Glutamatergic neuron (in vitro differentiated cells): ENCODE measurements at regions not wholly inside any gene's neighbourhood (a gene's known extent, or its start where the extent isn't known, plus 50 kb on each side); places are given as distances from the start of the nearest gene placed in this dataset.
"Not testable (repeated sequence)": the region's sequence is repeated elsewhere in the genome, so short reads cannot be mapped to it uniquely, and the experiment has no call there.

Experiments used
- DNase-seq: peaks from one replicate; pipeline ENCODE4 v3.0.0; 2022
- H3K27ac Mint-ChIP-seq: one replicate; pipeline ENCODE4 v1.8.0; 2020; ENCODE audit warnings: mild to moderate bottlenecking, mixed read lengths, inconsistent platforms; ENCODE audit not compliant: unreplicated experiment
- H3K27me3 Mint-ChIP-seq: one replicate; pipeline ENCODE4 v1.8.0; 2020; ENCODE audit warnings: mild to moderate bottlenecking, moderate library complexity, mixed read lengths, inconsistent platforms; ENCODE audit not compliant: unreplicated experiment
- H3K36me3 Mint-ChIP-seq: one replicate; pipeline ENCODE4 v1.8.0; 2020; ENCODE audit warnings: mild to moderate bottlenecking, mixed read lengths, inconsistent platforms; ENCODE audit not compliant: unreplicated experiment
- H3K4me1 Mint-ChIP-seq: one replicate; pipeline ENCODE4 v1.8.0; 2020; ENCODE audit warnings: mild to moderate bottlenecking, low read depth, mixed read lengths, inconsistent platforms; ENCODE audit not compliant: unreplicated experiment
- H3K4me3 Mint-ChIP-seq: one replicate; pipeline ENCODE4 v1.8.0; 2020; ENCODE audit warnings: mild to moderate bottlenecking, mixed read lengths, inconsistent platforms; ENCODE audit not compliant: unreplicated experiment
- H3K9me3 Mint-ChIP-seq: one replicate; pipeline ENCODE4 v1.8.0; 2020; ENCODE audit warnings: mild to moderate bottlenecking, moderate library complexity, mixed read lengths, inconsistent platforms; ENCODE audit not compliant: unreplicated experiment
- CTCF ChIP-seq: fragments of 200-600 bp; sonication (generic); IDR thresholded peaks from one replicate; pipeline ENCODE4 v1.5.0; 2021; ENCODE audit not compliant: partially characterized antibody, unreplicated experiment

GRCh38 chr6:133130863-133131262 lies 110.3 kb upstream of the EYA4 start:
- Mint-ChIP-seq H3K27me3 (no peaks in the 10 kb centered on the region), H3K27ac (no peak overlapping the region)

GRCh38 chr6:133131621-133132465 lies 109.3 kb upstream of the EYA4 start:
- Mint-ChIP-seq H3K27me3 (no peaks in the 10 kb centered on the region), H3K27ac (no peak overlapping the region)

More at GRCh38 chr6:133130863-133131262, 110.3 kb upstream of the EYA4 start:
- no peak for DNase-seq
- Mint-ChIP-seq H3K4me3 (no peak overlapping the region), H3K36me3 (no peaks in the 10 kb centered on the region), H3K9me3 (peaks cover 2% of the 10 kb centered on the region), H3K4me1 (peaks cover 16% of the 10 kb centered on the region)
- TF ChIP-seq CTCF = no peak

DNA sequence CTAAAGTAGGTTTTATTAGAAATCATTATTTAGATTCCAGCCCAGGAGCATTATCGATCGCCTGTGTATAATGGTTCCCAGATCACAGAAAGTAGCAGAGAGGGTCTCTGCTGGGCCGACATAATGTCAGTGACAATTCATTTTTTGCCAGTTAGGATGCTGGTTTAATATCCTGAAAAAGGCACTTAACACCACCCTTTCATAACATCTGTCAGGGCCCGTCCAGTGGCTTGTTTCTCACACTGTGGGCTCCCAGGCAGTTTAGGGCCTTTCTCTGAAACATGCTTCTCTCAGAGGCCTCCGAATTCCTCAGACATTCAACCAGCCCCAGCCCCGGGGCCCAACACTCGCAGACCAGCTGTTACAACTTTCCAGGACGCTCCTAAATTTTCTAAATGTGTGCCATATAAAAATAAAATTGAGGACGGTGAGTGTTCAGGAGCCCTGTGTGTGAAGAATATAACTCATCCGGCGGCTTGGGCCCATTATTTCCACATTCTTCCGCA lies 108.6 kb upstream of the EYA4 start:
- Mint-ChIP-seq H3K27me3 (no peaks in the 10 kb centered on the region), H3K36me3 (no peaks in the 10 kb centered on the region), H3K4me3 (no peak overlapping the region), H3K27ac (peak overlapping the region; percentile 48), H3K9me3 (peaks cover 2% of the 10 kb centered on the region), H3K4me1 (peaks cover 16% of the 10 kb centered on the region)
- DNase-seq = no peak
- TF ChIP-seq CTCF = no peak

More at GRCh38 chr6:133131621-133132465, 109.3 kb upstream of the EYA4 start:
- H3K9me3 Mint-ChIP-seq = peaks cover 2% of the 10 kb centered on the region
- H3K4me3 Mint-ChIP-seq = no peak overlapping the region
- no peak for TF ChIP-seq CTCF
- peaks cover 16% of the 10 kb centered on the region for H3K4me1 Mint-ChIP-seq
- H3K36me3 Mint-ChIP-seq = no peaks in the 10 kb centered on the region
- no peak for DNase-seq

DNA sequence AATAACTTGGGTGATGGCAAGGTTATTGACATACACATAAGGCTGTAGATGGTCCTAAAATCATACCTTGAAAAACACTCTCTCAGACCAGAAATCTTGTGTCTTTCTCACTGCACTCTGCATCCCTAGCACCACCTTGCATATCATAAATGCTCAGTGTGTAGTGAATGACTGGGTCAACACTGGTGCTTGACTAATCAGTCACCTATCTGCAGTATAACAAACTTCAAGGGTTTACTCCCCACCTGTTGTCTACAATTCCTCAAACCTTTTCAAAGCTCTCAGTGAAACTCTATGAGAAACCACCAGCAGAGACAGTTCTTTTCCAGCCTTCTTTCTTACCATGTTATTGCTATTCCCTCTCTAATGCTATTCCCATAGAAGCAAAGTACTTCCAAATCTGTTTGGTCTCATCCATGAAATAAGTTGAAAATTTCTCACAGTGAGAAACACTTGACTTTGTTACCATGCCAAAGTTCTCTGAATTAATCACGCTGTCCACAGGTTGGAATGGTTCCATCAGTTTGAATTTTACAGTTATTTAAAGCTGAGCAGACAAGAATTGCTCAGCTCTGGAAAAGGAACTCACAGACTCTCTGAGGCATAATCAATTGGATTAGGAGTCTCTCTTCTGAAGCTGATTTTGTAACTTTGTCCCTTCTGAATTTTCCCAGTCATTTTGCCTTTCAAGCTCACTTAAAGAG lies 104.8 kb upstream of the EYA4 start:
- Mint-ChIP-seq H3K9me3 (peaks cover 2% of the 10 kb centered on the region), H3K27ac (no peak overlapping the region), H3K4me3 (no peak overlapping the region), H3K27me3 (no peaks in the 10 kb centered on the region), H3K4me1 (peaks cover 16% of the 10 kb centered on the region), H3K36me3 (no peaks in the 10 kb centered on the region)
- no peak for DNase-seq
- TF ChIP-seq CTCF = no peak

DNA sequence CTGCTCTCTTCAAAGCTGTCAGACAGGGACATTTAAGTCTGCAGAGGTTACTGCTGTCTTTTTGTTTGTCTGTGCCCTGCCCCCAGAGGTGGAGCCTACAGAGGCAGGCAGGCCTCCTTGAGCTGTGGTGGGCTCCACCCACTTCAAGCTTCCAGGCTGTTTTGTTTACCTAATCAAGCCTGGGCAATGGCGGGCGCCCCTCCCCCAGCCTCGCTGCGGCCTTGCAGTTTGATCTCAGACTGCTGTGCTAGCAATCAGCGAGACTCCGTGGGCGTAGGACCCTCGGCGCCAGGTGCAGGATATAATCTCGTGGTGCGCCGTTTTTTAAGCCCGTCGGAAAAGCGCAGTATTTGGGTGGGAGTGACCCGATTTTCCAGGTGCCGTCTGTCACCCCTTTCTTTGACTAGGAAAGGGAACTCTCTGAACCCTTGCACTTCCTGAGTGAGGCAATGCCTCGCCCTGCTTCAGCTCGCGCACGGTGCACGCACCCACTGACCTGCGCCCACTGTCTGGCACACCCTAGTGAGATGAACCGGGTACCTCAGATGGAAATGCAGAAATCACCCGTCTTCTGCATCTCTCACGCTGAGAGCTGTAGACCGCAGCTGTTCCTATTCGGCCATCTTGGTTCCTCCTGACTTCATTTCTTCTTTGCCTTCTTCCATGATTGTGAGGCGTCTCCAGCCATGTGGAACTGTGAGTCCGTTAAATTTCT lies 93.5 kb upstream of the EYA4 start:
- H3K27ac Mint-ChIP-seq, H3K4me1 Mint-ChIP-seq, DNase-seq, H3K27me3 Mint-ChIP-seq, H3K9me3 Mint-ChIP-seq, H3K36me3 Mint-ChIP-seq, H3K4me3 Mint-ChIP-seq: not testable (repeated sequence)
